ENCODE measurements at regions not wholly inside any gene's neighbourhood (a gene's known extent, or its start where the extent isn't known, plus 50 kb on each side); places are given as distances from the start of the nearest gene placed in this dataset.

GRCh38 chr6:71585472-71585871 lies 296.9 kb downstream of the OGFRL1 start:
- no peak for TF ChIP-seq SMC3 (IDR thresholded peaks at IDR 0.05; ENCODE audit: borderline replicate concordance, low read length)
- no peak for TF ChIP-seq ZSCAN29 (IDR thresholded peaks at IDR 0.05)
- TF ChIP-seq, protein P1, sequence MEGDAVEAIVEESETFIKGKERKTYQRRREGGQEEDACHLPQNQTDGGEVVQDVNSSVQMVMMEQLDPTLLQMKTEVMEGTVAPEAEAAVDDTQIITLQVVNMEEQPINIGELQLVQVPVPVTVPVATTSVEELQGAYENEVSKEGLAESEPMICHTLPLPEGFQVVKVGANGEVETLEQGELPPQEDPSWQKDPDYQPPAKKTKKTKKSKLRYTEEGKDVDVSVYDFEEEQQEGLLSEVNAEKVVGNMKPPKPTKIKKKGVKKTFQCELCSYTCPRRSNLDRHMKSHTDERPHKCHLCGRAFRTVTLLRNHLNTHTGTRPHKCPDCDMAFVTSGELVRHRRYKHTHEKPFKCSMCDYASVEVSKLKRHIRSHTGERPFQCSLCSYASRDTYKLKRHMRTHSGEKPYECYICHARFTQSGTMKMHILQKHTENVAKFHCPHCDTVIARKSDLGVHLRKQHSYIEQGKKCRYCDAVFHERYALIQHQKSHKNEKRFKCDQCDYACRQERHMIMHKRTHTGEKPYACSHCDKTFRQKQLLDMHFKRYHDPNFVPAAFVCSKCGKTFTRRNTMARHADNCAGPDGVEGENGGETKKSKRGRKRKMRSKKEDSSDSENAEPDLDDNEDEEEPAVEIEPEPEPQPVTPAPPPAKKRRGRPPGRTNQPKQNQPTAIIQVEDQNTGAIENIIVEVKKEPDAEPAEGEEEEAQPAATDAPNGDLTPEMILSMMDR (IDR thresholded peaks at IDR 0.05 in 2 of 3, conservative IDR thresholded peaks at IDR 0.05 in 1 of 3; ENCODE audit: control insufficient read depth in 2 of 3, extremely low read depth in 1 of 3, insufficient read depth in 1 of 3, low read depth in 3 of 3, low read length in 3 of 3) = no peak
